HG03432 (cell line): ENCODE measurements at regions not wholly inside any gene's neighbourhood (a gene's known extent, or its start where the extent isn't known, plus 50 kb on each side); places are given as distances from the start of the nearest gene placed in this dataset.
"Not testable (repeated sequence)": the region's sequence is repeated elsewhere in the genome, so short reads cannot be mapped to it uniquely, and the experiment has no call there.

Experiments
- ATAC-seq: cut with Tn5 transposase; IDR thresholded peaks from one replicate; pipeline ENCODE4 v1.9.1; 2021; ENCODE audit warnings: mild to moderate bottlenecking, moderate library complexity; ENCODE audit not compliant: unreplicated experiment

DNA sequence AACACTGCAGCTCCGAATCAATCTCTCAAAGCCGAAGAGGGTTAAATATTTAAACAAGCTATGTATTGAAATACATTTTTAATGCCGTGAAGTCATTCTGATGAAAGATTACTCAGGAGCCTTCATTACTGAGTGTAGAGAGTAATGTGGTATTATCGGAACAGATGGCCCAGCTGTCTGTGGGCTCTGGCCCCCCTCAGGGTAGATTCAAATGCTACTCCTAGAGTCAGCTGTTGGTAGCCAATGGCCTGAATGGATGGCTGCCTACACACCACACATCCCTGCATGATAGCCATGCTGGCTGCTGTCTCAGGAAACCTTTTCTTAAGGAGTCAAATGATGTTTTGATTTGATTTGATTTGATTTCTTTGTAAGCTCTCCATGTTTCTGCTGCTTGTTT, 732.3 kb upstream of the CELF4 start:
- no peak for ATAC-seq

GRCh38 chr18:38290229-38290628, 724.6 kb upstream of the CELF4 start:
- ATAC-seq = no peak

- no peak for ATAC-seq
Observed at GRCh38 chr18:38284972-38285371, 719.4 kb upstream of the CELF4 start.

- no peak for ATAC-seq
Observed at GRCh38 chr18:38263066-38263465, 697.5 kb upstream of the CELF4 start.

- no peak for ATAC-seq
Observed at GRCh38 chr18:38262661-38263060, 697.1 kb upstream of the CELF4 start.

DNA sequence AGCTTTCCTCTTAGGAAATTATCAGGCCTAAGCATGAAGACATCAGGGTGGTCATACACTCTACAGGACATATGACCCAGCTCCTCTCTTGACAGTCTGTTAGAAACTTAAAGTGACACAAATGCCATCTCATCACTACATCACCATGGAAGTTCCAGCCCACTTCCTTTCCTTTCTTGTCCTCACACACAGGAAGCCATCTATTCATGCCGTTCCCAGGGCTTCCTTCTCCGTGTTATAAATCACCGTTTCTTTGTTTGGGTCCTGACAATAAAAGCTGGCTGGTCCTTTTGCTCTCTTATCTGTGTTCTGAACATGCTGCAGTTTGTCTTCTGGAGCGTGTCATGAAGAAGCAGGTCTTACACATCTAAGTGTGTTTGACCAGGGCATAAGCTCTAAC, 692.1 kb upstream of the CELF4 start:
- no peak for ATAC-seq

GRCh38 chr18:38256366-38256765, 690.8 kb upstream of the CELF4 start:
- ATAC-seq = no peak

DNA sequence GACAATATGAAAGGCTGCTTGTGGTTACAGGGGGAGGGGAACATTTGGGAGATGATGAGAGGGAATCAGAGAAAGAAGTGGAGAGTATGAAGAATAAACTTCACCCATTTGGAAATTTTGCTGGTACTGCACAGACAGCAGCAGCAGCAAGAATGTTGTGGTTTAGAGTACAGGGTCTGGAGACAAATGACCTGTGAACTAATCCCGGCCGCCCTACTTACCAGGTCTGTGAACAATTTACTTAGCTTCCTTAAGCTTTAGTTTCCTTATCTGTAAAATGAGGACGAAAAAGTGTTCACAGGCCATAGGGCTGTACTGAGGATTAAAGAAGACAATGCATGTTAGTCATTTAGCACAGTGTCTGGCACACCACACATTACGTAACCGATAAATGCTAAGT, 685.4 kb upstream of the CELF4 start:
- ATAC-seq = no peak

GRCh38 chr18:38244480-38244879, 678.9 kb upstream of the CELF4 start:
- no peak for ATAC-seq

DNA sequence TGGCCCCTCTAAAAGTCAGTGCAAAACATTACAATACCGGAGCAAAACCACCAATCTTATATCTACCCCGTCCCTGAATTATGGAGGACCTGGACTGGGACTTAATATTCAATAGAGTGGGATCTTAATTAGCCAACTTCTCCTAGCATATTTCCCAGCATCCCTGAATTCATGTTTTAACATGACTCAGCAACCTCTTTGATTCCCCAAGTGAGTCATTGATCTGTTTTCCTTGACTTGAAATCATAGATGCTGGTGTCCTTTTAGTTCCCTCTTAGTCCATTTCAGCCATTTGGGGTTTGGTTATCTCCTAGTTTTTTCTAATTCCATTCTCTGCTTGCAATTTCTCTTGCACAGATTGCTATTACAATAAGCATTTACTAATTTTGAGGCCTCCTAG, 677.7 kb upstream of the CELF4 start:
- no peak for ATAC-seq

GRCh38 chr18:38241736-38242135, 676.1 kb upstream of the CELF4 start:
- no peak for ATAC-seq

DNA sequence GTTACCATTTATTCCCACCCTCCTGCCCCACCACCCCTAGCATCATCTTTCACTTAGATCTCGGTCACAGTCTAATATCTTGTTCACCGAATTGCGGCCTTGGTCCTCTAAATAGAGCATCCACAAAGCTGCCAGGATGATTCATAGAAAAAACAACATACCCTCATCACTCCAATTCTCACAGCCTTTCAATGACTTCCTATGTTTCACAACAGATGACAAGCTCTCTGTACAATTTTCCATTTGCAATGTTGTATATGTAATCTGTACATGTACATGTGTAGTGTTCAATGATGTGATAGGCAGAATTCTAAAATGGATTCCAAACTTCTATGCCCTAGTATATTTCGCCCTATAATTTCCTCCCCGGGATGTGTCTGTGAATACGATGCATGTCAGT, 675.6 kb upstream of the CELF4 start:
- ATAC-seq = no peak

DNA sequence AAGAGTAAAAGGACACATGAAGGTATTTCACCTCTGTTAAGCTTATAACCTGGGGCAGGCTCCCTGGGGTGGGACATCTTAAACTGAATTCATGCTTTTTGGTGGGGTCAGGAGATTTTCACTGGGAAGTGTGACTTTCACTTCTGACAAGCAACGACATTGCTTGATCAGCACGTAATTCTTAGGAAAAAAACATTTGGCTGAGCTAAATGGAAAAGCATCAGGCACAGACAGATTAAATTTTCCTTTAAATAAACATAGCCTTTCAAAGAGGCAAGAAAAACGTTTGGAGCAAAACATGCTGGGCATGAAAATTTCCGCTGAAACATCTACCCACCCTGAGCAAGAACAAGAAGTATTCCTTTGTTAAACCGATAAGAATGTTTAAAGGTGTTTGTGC, 674.0 kb upstream of the CELF4 start:
- ATAC-seq = no peak

GRCh38 chr18:38237796-38238195, 672.2 kb upstream of the CELF4 start:
- no peak for ATAC-seq

GRCh38 chr18:38221476-38222100, 656.0 kb upstream of the CELF4 start:
- no peak for ATAC-seq

- no peak for ATAC-seq
Observed at GRCh38 chr18:38198956-38199355, 633.4 kb upstream of the CELF4 start.

DNA sequence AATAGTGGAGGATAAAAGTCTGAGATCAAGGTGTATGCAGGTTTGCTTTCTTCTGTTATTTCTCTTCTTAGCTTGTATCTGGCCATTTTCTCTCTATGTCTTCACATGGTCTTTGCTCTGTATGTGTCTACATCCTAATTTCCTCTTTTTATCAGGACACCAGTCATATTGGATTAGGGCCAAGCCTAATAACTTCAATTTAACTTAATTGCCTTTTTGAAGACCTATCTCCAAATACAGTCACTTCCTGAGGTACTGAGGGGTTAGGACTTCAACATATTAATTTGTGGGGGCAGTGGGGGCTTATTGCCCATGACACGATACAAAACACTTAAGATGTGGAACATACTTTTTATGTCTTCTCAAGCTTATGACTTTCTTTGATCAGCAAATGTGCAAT, 632.9 kb upstream of the CELF4 start:
- ATAC-seq = no peak

DNA sequence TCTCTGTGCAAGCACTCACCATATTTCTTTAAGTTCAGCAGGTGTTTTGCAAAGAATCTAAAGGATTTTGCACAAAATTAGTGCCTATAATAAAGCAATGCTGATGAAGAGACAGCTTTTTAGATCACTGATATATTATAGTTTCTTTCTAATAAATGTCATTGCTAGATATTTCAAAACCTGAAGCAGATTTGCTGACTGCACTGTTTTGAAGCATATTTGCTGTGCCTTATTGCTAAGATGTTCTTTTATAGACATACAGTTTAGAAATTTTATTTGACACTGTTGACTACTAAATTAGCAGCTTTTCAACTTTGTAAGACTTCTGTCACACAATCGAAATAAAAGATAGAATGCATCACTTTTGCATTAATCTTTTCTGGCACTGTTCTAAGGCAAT, 620.9 kb upstream of the CELF4 start:
- no peak for ATAC-seq

GRCh38 chr18:38174594-38174993, 609.0 kb upstream of the CELF4 start:
- ATAC-seq = no peak

DNA sequence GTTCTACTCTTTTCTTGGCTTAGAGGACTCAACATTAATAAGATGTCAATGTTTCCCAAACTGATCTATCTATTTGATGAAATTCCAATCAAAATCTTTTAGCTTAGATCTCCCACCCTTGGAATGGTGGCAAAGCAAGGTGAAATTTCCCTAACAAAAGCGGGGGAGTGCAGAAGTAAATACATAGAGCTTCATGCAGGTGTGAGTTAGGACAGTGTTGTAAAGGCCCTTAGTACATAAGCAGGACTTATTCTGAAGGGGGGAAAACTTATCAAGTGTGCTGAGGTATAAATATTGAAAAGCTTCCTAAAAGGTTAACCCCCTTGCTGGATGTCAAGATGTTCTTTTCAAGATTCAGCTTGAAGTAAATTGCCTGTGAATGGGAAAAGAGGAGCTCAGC, 608.6 kb upstream of the CELF4 start:
- ATAC-seq = no peak

DNA sequence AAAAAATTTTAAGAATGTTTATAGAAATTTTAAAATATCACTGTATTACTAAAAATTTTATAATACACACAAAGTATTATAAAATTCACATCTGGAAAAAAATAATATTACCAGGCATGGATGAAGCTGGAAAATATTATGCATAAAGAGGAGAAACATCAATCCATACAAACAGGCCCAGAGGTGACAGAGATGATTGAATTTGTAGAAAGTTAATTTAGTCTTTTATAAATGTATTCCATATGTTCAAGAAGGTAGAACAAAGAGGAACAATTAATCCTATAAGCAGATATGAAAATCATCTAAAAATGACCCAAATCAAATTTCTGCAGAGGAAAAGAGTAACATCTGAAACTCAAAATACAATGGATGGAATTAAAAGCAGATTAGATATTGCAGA, 605.2 kb upstream of the CELF4 start:
- ATAC-seq = no peak

DNA sequence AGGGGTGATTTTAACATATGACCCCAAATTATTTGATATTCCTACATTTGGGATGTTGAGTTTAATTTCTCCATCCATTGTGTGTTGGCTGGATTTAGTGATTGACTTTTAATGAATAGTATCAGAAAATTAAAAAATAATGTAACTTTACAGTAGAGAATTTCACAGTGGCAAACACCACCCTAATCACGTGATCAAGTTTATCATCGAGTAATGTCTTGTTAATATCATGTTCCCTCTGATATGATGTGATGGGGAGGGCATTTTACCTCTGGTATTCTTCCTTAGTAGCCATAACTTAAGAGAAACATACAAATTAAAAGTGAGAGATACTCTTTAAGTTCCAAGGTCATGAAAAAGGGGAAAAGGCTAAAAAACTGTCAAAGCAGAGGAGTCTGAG, 602.0 kb upstream of the CELF4 start:
- no peak for ATAC-seq

DNA sequence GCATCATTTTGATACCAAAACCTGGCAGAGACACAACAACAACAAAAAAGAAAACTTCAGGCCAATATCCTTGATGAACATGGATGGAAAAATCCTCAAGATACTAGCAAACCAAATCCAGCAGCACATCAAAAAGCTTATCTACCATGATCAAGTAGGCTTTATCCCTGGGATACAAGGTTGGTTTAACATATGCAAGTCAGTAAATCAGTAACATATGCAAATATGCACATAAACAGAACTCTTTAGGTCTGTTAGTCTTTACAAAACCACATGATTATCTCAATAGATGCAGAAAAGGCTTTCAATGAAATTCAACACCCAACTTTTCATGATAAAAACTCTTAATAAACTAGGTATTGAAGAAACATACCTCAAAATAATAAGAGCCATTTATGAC, 587.5 kb upstream of the CELF4 start:
- not testable (repeated sequence) for ATAC-seq

DNA sequence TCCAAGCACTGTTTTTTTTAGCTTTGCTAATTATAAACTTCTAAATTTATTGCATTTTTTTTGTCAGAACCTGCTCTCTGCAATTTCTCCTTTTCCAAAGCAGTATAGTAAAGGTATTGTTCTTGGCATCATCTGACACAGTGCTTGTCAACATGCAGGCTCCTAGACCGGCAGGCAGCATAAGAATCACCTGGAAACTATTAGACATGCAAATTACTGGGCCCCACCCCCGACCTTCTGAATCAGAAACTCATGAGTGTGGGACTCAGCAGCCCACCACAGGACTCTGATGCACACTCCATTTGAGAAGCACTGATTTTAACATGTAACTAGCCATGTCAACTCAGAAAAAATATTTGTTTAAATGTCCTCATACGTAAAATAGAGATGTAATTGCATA, 551.1 kb upstream of the CELF4 start:
- no peak for ATAC-seq
